ENCODE measurements at regions not wholly inside any gene's neighbourhood (a gene's known extent, or its start where the extent isn't known, plus 50 kb on each side); places are given as distances from the start of the nearest gene placed in this dataset.

GRCh38 chr2:180730976-180731375 is 249.4 kb upstream of the UBE2E3 start:
- DNase-seq: no peak
- no peaks in the 10 kb centered on the region for H3K36me3 ChIP-seq
- intact Hi-C loops (cut with DNase I; ENCODE audit: low total_unique reads): no loop called here
- no peaks in the 10 kb centered on the region for H3K9me3 ChIP-seq
- peaks cover 0 to 7% (median 0%) of the 10 kb centered on the region in 7 donors for H3K27me3 ChIP-seq (replicated peaks in 1 of 7)
- H3K4me1 ChIP-seq: no peaks in the 10 kb centered on the region
- WGBS, 5 donors: 83 to 90% (median 85%) methylated on average over 2 of the region's 2 CpGs
- TF ChIP-seq POLR2AphosphoS5 (IDR thresholded peaks at IDR 0.05) (no peak), CTCF (IDR thresholded peaks at IDR 0.05 in 8 of 11, conservative IDR thresholded peaks at IDR 0.05 in 3 of 11) (no peak), POLR2A (IDR thresholded peaks at IDR 0.05) (no peak)
- H3K4me3 ChIP-seq: no peak overlapping the region
- H3K27ac ChIP-seq: no peak overlapping the region

GRCh38 chr2:180728928-180729559 is 251.4 kb upstream of the UBE2E3 start:
- no peaks in the 10 kb centered on the region for H3K4me1 ChIP-seq
- peaks cover 0 to 8% (median 0%) of the 10 kb centered on the region in 7 donors for H3K27me3 ChIP-seq (replicated peaks in 1 of 7)
- DNase-seq: no peak
- no peaks in the 10 kb centered on the region for H3K9me3 ChIP-seq
- no peak overlapping the region for H3K27ac ChIP-seq
- TF ChIP-seq CTCF (IDR thresholded peaks at IDR 0.05 in 8 of 11, conservative IDR thresholded peaks at IDR 0.05 in 3 of 11) (no peak), POLR2A (IDR thresholded peaks at IDR 0.05) (no peak), POLR2AphosphoS5 (IDR thresholded peaks at IDR 0.05) (no peak)
- no peak overlapping the region for H3K4me3 ChIP-seq
- WGBS, 5 donors: 89 to 97% (median 91%) methylated on average over 2 of the region's 2 CpGs
- intact Hi-C loops (cut with DNase I; ENCODE audit: low total_unique reads): no loop called here
- no peaks in the 10 kb centered on the region for H3K36me3 ChIP-seq

- Histone ChIP-seq H3K27me3 (replicated peaks in 1 of 7) (peaks cover 0 to 8% (median 0%) of the 10 kb centered on the region in 7 donors), H3K36me3 (no peaks in the 10 kb centered on the region), H3K27ac (no peak overlapping the region), H3K4me3 (no peak overlapping the region), H3K4me1 (no peaks in the 10 kb centered on the region), H3K9me3 (no peaks in the 10 kb centered on the region)
- TF ChIP-seq CTCF (IDR thresholded peaks at IDR 0.05 in 8 of 11, conservative IDR thresholded peaks at IDR 0.05 in 3 of 11) (no peak), POLR2AphosphoS5 (IDR thresholded peaks at IDR 0.05) (no peak), POLR2A (IDR thresholded peaks at IDR 0.05) (no peak)
- intact Hi-C loops (cut with DNase I; ENCODE audit: low total_unique reads): no loop called here
- DNase-seq: no peak
- 72 to 92% (median 82%) methylated on average over 3 of the region's 3 CpGs for WGBS, 5 donors
Measured at GRCh38 chr2:180723712-180724111, 256.7 kb upstream of the UBE2E3 start.

- WGBS, 5 donors: 67 to 80% (median 72%) methylated on average over 2 of the region's 2 CpGs
- Histone ChIP-seq H3K4me3 (no peak overlapping the region), H3K4me1 (no peaks in the 10 kb centered on the region), H3K27ac (no peak overlapping the region), H3K9me3 (no peaks in the 10 kb centered on the region), H3K36me3 (no peaks in the 10 kb centered on the region), H3K27me3 (replicated peaks in 1 of 7) (peaks cover 0 to 8% (median 0%) of the 10 kb centered on the region in 7 donors)
- intact Hi-C loops (cut with DNase I; ENCODE audit: low total_unique reads): no loop called here
- DNase-seq: no peak
- TF ChIP-seq POLR2AphosphoS5 (IDR thresholded peaks at IDR 0.05) (no peak), POLR2A (IDR thresholded peaks at IDR 0.05) (no peak), CTCF (IDR thresholded peaks at IDR 0.05 in 8 of 11, conservative IDR thresholded peaks at IDR 0.05 in 3 of 11) (no peak)
Measured at GRCh38 chr2:180722551-180723239, 257.7 kb upstream of the UBE2E3 start.

Measured in spleen (tissue), 11 donors.